ENCODE measurements at regions not wholly inside any gene's neighbourhood (a gene's known extent, or its start where the extent isn't known, plus 50 kb on each side); places are given as distances from the start of the nearest gene placed in this dataset.

- DNase-seq (ENCODE audit: extremely low spot score) = peak; percentile 91
- no peak for TF ChIP-seq CTCF (IDR thresholded peaks at IDR 0.05)
- no peak for TF ChIP-seq POLR2AphosphoS5 (IDR thresholded peaks at IDR 0.05)
- no peak for TF ChIP-seq EP300 (IDR thresholded peaks at IDR 0.05)
- no peak for TF ChIP-seq POLR2A (IDR thresholded peaks at IDR 0.05; ENCODE audit: low read depth)
- Histone ChIP-seq H3K4me1 (no peaks in the 10 kb centered on the region), H3K27ac (replicated peaks in 1 of 4) (no peak overlapping the region), H3K9me3 (no peaks in the 10 kb centered on the region), H3K27me3 (peaks cover 0 to 10% (median 0%) of the 10 kb centered on the region in 4 donors), H3K4me3 (no peak overlapping the region), H3K36me3 (no peaks in the 10 kb centered on the region)
- WGBS = 92% methylated on average over 6 of the region's 6 CpGs
- intact Hi-C loops (cut with DNase I) = no loop called here
Measured at GRCh38 chr18:75526038-75526437, 98.5 kb upstream of the SMIM21 start.

GRCh38 chr18:75525331-75525730 lies 97.8 kb upstream of the SMIM21 start:
- intact Hi-C loops (cut with DNase I) = no loop called here
- H3K27me3 ChIP-seq = peaks cover 0 to 10% (median 0%) of the 10 kb centered on the region in 4 donors
- DNase-seq (ENCODE audit: extremely low spot score) = peak; percentile 84
- no peak overlapping the region for H3K27ac ChIP-seq (replicated peaks in 1 of 4)
- H3K4me1 ChIP-seq = no peaks in the 10 kb centered on the region
- no peak for TF ChIP-seq POLR2A (IDR thresholded peaks at IDR 0.05; ENCODE audit: low read depth)
- TF ChIP-seq POLR2AphosphoS5 (IDR thresholded peaks at IDR 0.05) = no peak
- TF ChIP-seq EP300 (IDR thresholded peaks at IDR 0.05) = no peak
- no peak for TF ChIP-seq CTCF (IDR thresholded peaks at IDR 0.05)
- H3K36me3 ChIP-seq = no peaks in the 10 kb centered on the region
- H3K4me3 ChIP-seq = no peak overlapping the region
- no peaks in the 10 kb centered on the region for H3K9me3 ChIP-seq
- WGBS = 96% methylated on average over 7 of the region's 7 CpGs

- TF ChIP-seq CTCF (IDR thresholded peaks at IDR 0.05) (no peak), POLR2AphosphoS5 (IDR thresholded peaks at IDR 0.05) (no peak), POLR2A (IDR thresholded peaks at IDR 0.05; ENCODE audit: low read depth) (no peak), EP300 (IDR thresholded peaks at IDR 0.05) (no peak)
- intact Hi-C loops (cut with DNase I) = no loop called here
- Histone ChIP-seq H3K27me3 (peaks cover 0 to 10% (median 0%) of the 10 kb centered on the region in 4 donors), H3K4me3 (no peak overlapping the region), H3K36me3 (no peaks in the 10 kb centered on the region), H3K27ac (replicated peaks in 1 of 4) (no peak overlapping the region), H3K4me1 (no peaks in the 10 kb centered on the region), H3K9me3 (no peaks in the 10 kb centered on the region)
- 100% methylated on average over 4 of the region's 7 CpGs for WGBS
- DNase-seq (ENCODE audit: extremely low spot score) = peak; percentile 91
Measured at GRCh38 chr18:75524841-75525240, 97.3 kb upstream of the SMIM21 start.

- H3K27me3 ChIP-seq = peaks cover 0 to 10% (median 0%) of the 10 kb centered on the region in 4 donors
- H3K9me3 ChIP-seq = no peaks in the 10 kb centered on the region
- H3K27ac ChIP-seq (replicated peaks in 1 of 4) = no peak overlapping the region
- H3K4me1 ChIP-seq = no peaks in the 10 kb centered on the region
- intact Hi-C loops (cut with DNase I) = no loop called here
- no peak overlapping the region for H3K4me3 ChIP-seq
- DNase-seq (ENCODE audit: extremely low spot score) = peak; percentile 77
- no peaks in the 10 kb centered on the region for H3K36me3 ChIP-seq
- TF ChIP-seq POLR2A (IDR thresholded peaks at IDR 0.05; ENCODE audit: low read depth) (no peak), POLR2AphosphoS5 (IDR thresholded peaks at IDR 0.05) (no peak), CTCF (IDR thresholded peaks at IDR 0.05) (no peak), EP300 (IDR thresholded peaks at IDR 0.05) (no peak)
- WGBS = 98% methylated on average over 8 of the region's 8 CpGs
Measured at GRCh38 chr18:75524181-75524580, 96.7 kb upstream of the SMIM21 start.

GRCh38 chr18:75521816-75522215 lies 94.3 kb upstream of the SMIM21 start:
- intact Hi-C loops (cut with DNase I) = no loop called here
- Histone ChIP-seq H3K27me3 (peaks cover 0 to 9% (median 0%) of the 10 kb centered on the region in 4 donors), H3K27ac (replicated peaks in 1 of 4) (no peak overlapping the region), H3K4me3 (no peak overlapping the region), H3K4me1 (no peaks in the 10 kb centered on the region), H3K36me3 (no peaks in the 10 kb centered on the region), H3K9me3 (no peaks in the 10 kb centered on the region)
- TF ChIP-seq EP300 (IDR thresholded peaks at IDR 0.05) (no peak), POLR2A (IDR thresholded peaks at IDR 0.05; ENCODE audit: low read depth) (no peak), CTCF (IDR thresholded peaks at IDR 0.05) (no peak), POLR2AphosphoS5 (IDR thresholded peaks at IDR 0.05) (no peak)
- peak; percentile 79 for DNase-seq (ENCODE audit: extremely low spot score)
- WGBS = 87% methylated on average over 12 of the region's 12 CpGs
